Tibial artery (tissue), 4 donors: ENCODE measurements at regions not wholly inside any gene's neighbourhood (a gene's known extent, or its start where the extent isn't known, plus 50 kb on each side); places are given as distances from the start of the nearest gene placed in this dataset.

Experiments used
- DNase-seq, 2 donors: peaks; one replicate each; pipeline ENCODE4 v3.0.0-alpha.2; 2019
- H3K27ac ChIP-seq, 2 donors: fragments of 200-600 bp; sonication (generic) in 1 of 2; 1 replicate in 1 of 2; 2 replicates in 1 of 2; pipeline ENCODE4 v1.5.1; 2018 to 2019; ENCODE audit warnings: mild to moderate bottlenecking in 1 of 2
- H3K27me3 ChIP-seq, 2 donors: fragments of 200-600 bp; sonication (generic) in 1 of 2; one replicate each; pipeline versions ENCODE4 v1.5.1 to v1.6.0; 2016 to 2019
- H3K36me3 ChIP-seq, 3 donors: fragments of 200-600 bp; sonication (generic) in 2 of 3; one replicate each; pipeline ENCODE4 v1.5.1; 2016 to 2019; ENCODE audit warnings: mild to moderate bottlenecking in 2 of 3
- H3K4me1 ChIP-seq, 4 donors: fragments of 200-600 bp; sonication (generic) in 2 of 4; 1 replicate in 3 of 4; 2 replicates in 1 of 4; pipeline ENCODE4 v1.5.1; 2016 to 2019
- H3K4me3 ChIP-seq, 2 donors: fragments of 200-600 bp; sonication (generic) in 1 of 2; 1 replicate in 1 of 2; 2 replicates in 1 of 2; pipeline ENCODE4 v1.5.1; 2018 to 2019; ENCODE audit warnings: mild to moderate bottlenecking in 2 of 2
- H3K9me3 ChIP-seq, 3 donors: fragments of 200-600 bp; sonication (generic) in 1 of 3; one replicate each; pipeline ENCODE4 v1.5.1; 2016 to 2019
- intact Hi-C: fragments of 100-400 bp; cut with DNase I; formaldehyde crosslinking; loops from one replicate; pipeline ENCODE4 v1.15.0; 2023; ENCODE audit warnings: low total_unique reads
- TF ChIP-seq, protein P1 (sequence below), 2 experiments: fragments of 200-600 bp in 1 of 2; fragments of 450-650 bp in 1 of 2; IDR thresholded peaks; one replicate each; pipeline ENCODE4 v1.5.1; 2017 to 2019; ENCODE audit warnings: antibody characterized with exemption in 2 of 2, mild to moderate bottlenecking in 1 of 2, moderate library complexity in 1 of 2

DNA sequence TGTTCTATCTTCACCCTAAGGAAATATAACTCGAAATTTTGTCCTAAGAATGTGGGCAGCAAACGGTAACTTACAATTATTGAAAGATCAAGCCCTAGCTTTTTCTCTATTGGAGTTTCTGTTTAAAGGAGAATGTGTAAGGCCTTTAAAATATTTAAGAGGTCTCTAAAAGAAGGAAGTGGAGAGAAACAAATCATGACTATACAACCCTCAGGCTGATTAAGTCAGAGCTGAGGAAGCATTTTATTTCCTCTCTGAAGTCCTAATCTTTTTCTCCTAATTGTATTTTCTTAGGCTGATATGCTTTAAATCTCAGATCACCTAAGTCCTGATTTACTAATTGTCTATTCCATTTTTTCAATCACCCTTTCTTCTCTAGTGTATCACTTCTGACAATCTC lies 1708.8 kb upstream of the C9orf72 start:
- Histone ChIP-seq H3K27me3 (no peaks in the 10 kb centered on the region), H3K27ac (no peak overlapping the region), H3K9me3 (no peaks in the 10 kb centered on the region), H3K4me1 (no peaks in the 10 kb centered on the region), H3K4me3 (no peak overlapping the region), H3K36me3 (no peaks in the 10 kb centered on the region)
- no peak for DNase-seq
- TF ChIP-seq, protein P1, sequence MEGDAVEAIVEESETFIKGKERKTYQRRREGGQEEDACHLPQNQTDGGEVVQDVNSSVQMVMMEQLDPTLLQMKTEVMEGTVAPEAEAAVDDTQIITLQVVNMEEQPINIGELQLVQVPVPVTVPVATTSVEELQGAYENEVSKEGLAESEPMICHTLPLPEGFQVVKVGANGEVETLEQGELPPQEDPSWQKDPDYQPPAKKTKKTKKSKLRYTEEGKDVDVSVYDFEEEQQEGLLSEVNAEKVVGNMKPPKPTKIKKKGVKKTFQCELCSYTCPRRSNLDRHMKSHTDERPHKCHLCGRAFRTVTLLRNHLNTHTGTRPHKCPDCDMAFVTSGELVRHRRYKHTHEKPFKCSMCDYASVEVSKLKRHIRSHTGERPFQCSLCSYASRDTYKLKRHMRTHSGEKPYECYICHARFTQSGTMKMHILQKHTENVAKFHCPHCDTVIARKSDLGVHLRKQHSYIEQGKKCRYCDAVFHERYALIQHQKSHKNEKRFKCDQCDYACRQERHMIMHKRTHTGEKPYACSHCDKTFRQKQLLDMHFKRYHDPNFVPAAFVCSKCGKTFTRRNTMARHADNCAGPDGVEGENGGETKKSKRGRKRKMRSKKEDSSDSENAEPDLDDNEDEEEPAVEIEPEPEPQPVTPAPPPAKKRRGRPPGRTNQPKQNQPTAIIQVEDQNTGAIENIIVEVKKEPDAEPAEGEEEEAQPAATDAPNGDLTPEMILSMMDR (IDR thresholded peaks at IDR 0.05): no peak
- intact Hi-C loops: no loop called here

DNA sequence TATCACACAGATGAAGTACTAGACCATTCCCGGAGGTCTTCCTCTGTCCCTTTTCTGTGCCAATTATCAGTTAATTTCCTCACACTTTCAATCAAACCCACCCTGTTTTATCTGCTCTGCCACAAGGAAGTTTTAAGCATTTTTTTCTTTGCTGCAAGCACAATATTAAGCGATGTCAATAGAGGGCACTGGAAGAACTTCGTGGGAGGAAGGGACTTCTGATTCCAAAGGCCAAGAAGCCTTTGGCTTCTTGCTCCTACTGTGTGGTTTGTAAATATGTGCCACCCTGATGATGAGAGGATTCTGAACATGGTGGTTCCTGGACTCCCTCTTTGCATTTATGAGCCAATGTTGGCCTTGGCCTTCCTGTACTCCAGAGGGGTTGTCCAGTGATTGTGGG lies 1712.5 kb upstream of the C9orf72 start:
- Histone ChIP-seq H3K27ac (no peak overlapping the region), H3K4me1 (no peaks in the 10 kb centered on the region), H3K9me3 (no peaks in the 10 kb centered on the region), H3K36me3 (no peaks in the 10 kb centered on the region), H3K27me3 (no peaks in the 10 kb centered on the region), H3K4me3 (no peak overlapping the region)
- no peak for DNase-seq
- intact Hi-C loops: no loop called here
- TF ChIP-seq, protein P1 (IDR thresholded peaks at IDR 0.05): no peak

- no peak overlapping the region for H3K27ac ChIP-seq
- no peaks in the 10 kb centered on the region for H3K36me3 ChIP-seq
- TF ChIP-seq, protein P1 (IDR thresholded peaks at IDR 0.05): no peak
- intact Hi-C loops: no loop called here
- H3K4me1 ChIP-seq: no peaks in the 10 kb centered on the region
- no peaks in the 10 kb centered on the region for H3K27me3 ChIP-seq
- no peak for DNase-seq
- no peaks in the 10 kb centered on the region for H3K9me3 ChIP-seq
- no peak overlapping the region for H3K4me3 ChIP-seq
Measured at GRCh38 chr9:29289365-29289764, 1716.1 kb upstream of the C9orf72 start.

DNA sequence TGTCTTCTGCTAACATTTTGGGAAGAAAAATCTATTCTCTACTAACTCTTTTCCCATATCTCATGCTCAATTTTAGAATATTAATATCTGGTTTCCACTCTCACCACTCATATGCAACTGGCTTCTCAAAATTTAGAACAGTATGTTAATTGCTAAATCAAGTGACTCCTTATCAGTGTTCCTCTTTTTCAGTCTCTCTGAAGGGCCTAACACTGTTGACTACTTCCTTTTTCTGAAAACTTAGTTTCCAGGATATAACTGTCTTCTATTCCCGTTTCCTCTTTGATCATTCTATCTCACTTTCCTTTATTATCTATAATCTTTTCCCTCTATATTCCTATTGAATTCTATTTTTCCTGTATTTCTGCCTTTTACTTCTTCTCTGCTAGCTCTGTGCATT lies 1717.2 kb upstream of the C9orf72 start:
- Histone ChIP-seq H3K4me1 (no peaks in the 10 kb centered on the region), H3K4me3 (no peak overlapping the region), H3K27me3 (no peaks in the 10 kb centered on the region), H3K9me3 (peaks cover 0 to 4% (median 0%) of the 10 kb centered on the region in 3 donors), H3K36me3 (no peaks in the 10 kb centered on the region), H3K27ac (no peak overlapping the region)
- TF ChIP-seq, protein P1 (IDR thresholded peaks at IDR 0.05): no peak
- no peak for DNase-seq
- intact Hi-C loops: no loop called here

- TF ChIP-seq, protein P1 (IDR thresholded peaks at IDR 0.05): no peak
- peaks cover 0 to 4% (median 0%) of the 10 kb centered on the region in 3 donors for H3K9me3 ChIP-seq
- intact Hi-C loops: no loop called here
Measured at GRCh38 chr9:29297592-29297991, 1724.3 kb upstream of the C9orf72 start.

DNA sequence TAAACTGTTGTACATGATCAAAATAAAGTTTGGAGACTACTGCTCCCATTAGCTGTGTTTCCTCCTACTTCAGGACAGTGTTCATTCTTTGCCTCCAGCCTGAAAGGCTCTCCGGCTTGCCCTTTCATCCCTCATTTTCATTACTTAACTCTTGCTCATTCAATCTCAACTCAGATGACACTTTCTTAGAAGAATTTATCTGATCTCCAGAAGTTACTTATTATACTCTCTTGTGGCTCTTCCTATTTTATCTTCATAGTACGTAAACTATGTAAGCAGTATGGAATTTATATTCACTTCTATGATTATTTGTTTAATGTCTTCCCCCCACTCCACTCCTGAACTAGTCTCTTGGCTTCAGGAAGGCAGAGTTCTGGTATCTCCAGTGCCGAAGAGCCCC lies 1737.9 kb upstream of the C9orf72 start:
- TF ChIP-seq, protein P1 (IDR thresholded peaks at IDR 0.05): no peak
- no peaks in the 10 kb centered on the region for H3K36me3 ChIP-seq
- no peak overlapping the region for H3K27ac ChIP-seq
- H3K4me1 ChIP-seq: no peaks in the 10 kb centered on the region
- DNase-seq: no peak
- intact Hi-C loops: no loop called here
- H3K27me3 ChIP-seq: no peaks in the 10 kb centered on the region
- no peak overlapping the region for H3K4me3 ChIP-seq
- no peaks in the 10 kb centered on the region for H3K9me3 ChIP-seq

More at GRCh38 chr9:29297592-29297991, 1724.3 kb upstream of the C9orf72 start:
- no peak for DNase-seq
- Histone ChIP-seq H3K4me1 (no peaks in the 10 kb centered on the region), H3K4me3 (no peak overlapping the region), H3K27me3 (no peaks in the 10 kb centered on the region), H3K36me3 (no peaks in the 10 kb centered on the region), H3K27ac (no peak overlapping the region)
